ENCODE measurements at regions not wholly inside any gene's neighbourhood (a gene's known extent, or its start where the extent isn't known, plus 50 kb on each side); places are given as distances from the start of the nearest gene placed in this dataset.

- no peak for DNase-seq
These were observed 1413.1 kb upstream of the CDH6 start for GRCh38 chr5:29780401-29780800.

- DNase-seq, result no peak
These were observed 1414.3 kb upstream of the CDH6 start for GRCh38 chr5:29779141-29779540.

GRCh38 chr5:29777373-29777772 is 1416.1 kb upstream of the CDH6 start:
- no peak for DNase-seq

- no peak for DNase-seq
These were observed 1422.5 kb upstream of the CDH6 start for GRCh38 chr5:29770936-29771335.

GRCh38 chr5:29769474-29769873 is 1424.0 kb upstream of the CDH6 start:
- DNase-seq, result no peak

GRCh38 chr5:29758986-29759421 is 1434.5 kb upstream of the CDH6 start:
- DNase-seq, result no peak

- no peak for DNase-seq
These were observed 1443.0 kb upstream of the CDH6 start for GRCh38 chr5:29750453-29750852.

GRCh38 chr5:29744618-29745017 is 1448.9 kb upstream of the CDH6 start:
- DNase-seq, result no peak

- DNase-seq, result no peak
These were observed 1472.5 kb upstream of the CDH6 start for GRCh38 chr5:29720954-29721353.

GRCh38 chr5:29719171-29719570 is 1474.3 kb upstream of the CDH6 start:
- DNase-seq, result no peak

- DNase-seq, result no peak
These were observed 1478.3 kb upstream of the CDH6 start for GRCh38 chr5:29715167-29715566.

GRCh38 chr5:29702875-29703274 is 1490.6 kb upstream of the CDH6 start:
- no peak for DNase-seq

GRCh38 chr5:29701600-29701999 is 1491.9 kb upstream of the CDH6 start:
- no peak for DNase-seq

- DNase-seq, result no peak
These were observed 1495.6 kb upstream of the CDH6 start for GRCh38 chr5:29697785-29698414.

GRCh38 chr5:29697278-29697677 is 1496.2 kb upstream of the CDH6 start:
- DNase-seq, result no peak

- DNase-seq, result no peak
These were observed 1520.8 kb upstream of the CDH6 start for GRCh38 chr5:29672678-29673077.

- no peak for DNase-seq
These were observed 1530.6 kb upstream of the CDH6 start for GRCh38 chr5:29662876-29663275.

- DNase-seq, result no peak
These were observed 1538.5 kb upstream of the CDH6 start for GRCh38 chr5:29654954-29655353.

- DNase-seq, result no peak
These were observed 1544.2 kb upstream of the CDH6 start for GRCh38 chr5:29649321-29649720.

- no peak for DNase-seq
These were observed 1550.9 kb upstream of the CDH6 start for GRCh38 chr5:29642601-29643000.

- DNase-seq, result no peak
These were observed 1579.3 kb upstream of the CDH6 start for GRCh38 chr5:29614206-29614605.

GRCh38 chr5:29588236-29588635 is 1605.2 kb upstream of the CDH6 start:
- no peak for DNase-seq

- DNase-seq, result no peak
These were observed 1605.7 kb upstream of the CDH6 start for GRCh38 chr5:29587832-29588231.

- no peak for DNase-seq
These were observed 1625.5 kb upstream of the CDH6 start for GRCh38 chr5:29568028-29568427.

GRCh38 chr5:29561564-29561963 is 1631.9 kb upstream of the CDH6 start:
- no peak for DNase-seq

- DNase-seq, result no peak
These were observed 1643.0 kb upstream of the CDH6 start for GRCh38 chr5:29550523-29550922.

All from DMS 273 treated with DMSO at 0.1 percent for 48 hours (cell line).